Heart left ventricle (tissue), 13 donors: ENCODE measurements at regions not wholly inside any gene's neighbourhood (a gene's known extent, or its start where the extent isn't known, plus 50 kb on each side); places are given as distances from the start of the nearest gene placed in this dataset.

Experiments
- CTCF ChIP-seq, 12 donors: fragments of 200-600 bp; sonication (generic) in 4 of 12; IDR thresholded peaks; one replicate each; pipeline versions ENCODE4 v1.5.0 to v1.8.0; 2018 to 2022; ENCODE audit warnings: antibody characterized with exemption in 12 of 12, mild to moderate bottlenecking in 5 of 12
- POLR2A ChIP-seq, 2 donors: fragments of 450-650 bp; IDR thresholded peaks; one replicate each; pipeline ENCODE4 v1.6.1; 2017; ENCODE audit warnings: antibody characterized with exemption in 2 of 2, mild to moderate bottlenecking in 2 of 2, moderate library complexity in 2 of 2
- donor health status: ischemic (EF 13 %, LVEDD 7.1; RV severe dilation, severe dysfunction).
- donor health status: DM: no; HTN: yes; CAD: no.
- donor health status: DM: no; HTN: no; CAD: no.
- donor health status: ischemic (EF 25% LVEDD 6.9; RV normal size, moderate dysfunction).
- donor health status: ischemic (EF 25% LVEDD 5.7; RV mildly dilated, moderate dysfunction).
- donor health status: ischemic (EF 35%, LVEDD 5.7; RV mildly dilated, moderate dysfunction).
- donor health status: nonischemic (EF 11% LVEDD 7.7; RV severe dilation, severe dysfunction).
- donor health status: DM: yes; HTN: yes; CAD: no.
- donor health status: PGD.
- donor health status: ischemic (EF 29% LVEDD 5.4; RV normal size, mild dysfunction).
- donor health status: nonischemic (EF 23%, LVEDD 6.1; RV moderate dilation, normal function).

GRCh38 chr3:43874290-43874689 lies 183.6 kb downstream of the ABHD5 start:
- no peak for TF ChIP-seq CTCF (IDR thresholded peaks at IDR 0.05)
- TF ChIP-seq POLR2A (IDR thresholded peaks at IDR 0.05), result no peak
